OCI-LY7 (cell line): ENCODE measurements at regions not wholly inside any gene's neighbourhood (a gene's known extent, or its start where the extent isn't known, plus 50 kb on each side); places are given as distances from the start of the nearest gene placed in this dataset.

Source experiments
- CTCF ChIP-seq: fragments of 200-600 bp; sonication (generic); conservative IDR thresholded peaks from 2 replicates; pipeline ENCODE4 v1.5.1; 2014; ENCODE audit warnings: mild to moderate bottlenecking, antibody characterized with exemption, low read length, moderate library complexity, mixed read lengths
- EZH2phosphoT487 ChIP-seq: fragments of 200-600 bp; sonication (generic); IDR thresholded peaks from 2 replicates; pipeline ENCODE4 v1.6.1; 2018; ENCODE audit warnings: low read depth, borderline replicate concordance, mild to moderate bottlenecking, mixed run types, antibody characterized with exemption, low read length, moderate library complexity, mixed read lengths

- TF ChIP-seq CTCF (no peak), EZH2phosphoT487 (no peak)
Observed at GRCh38 chr7:31421607-31422006, 81.1 kb upstream of the NEUROD6 start.
